ENCODE measurements at regions not wholly inside any gene's neighbourhood (a gene's known extent, or its start where the extent isn't known, plus 50 kb on each side); places are given as distances from the start of the nearest gene placed in this dataset.

DNA sequence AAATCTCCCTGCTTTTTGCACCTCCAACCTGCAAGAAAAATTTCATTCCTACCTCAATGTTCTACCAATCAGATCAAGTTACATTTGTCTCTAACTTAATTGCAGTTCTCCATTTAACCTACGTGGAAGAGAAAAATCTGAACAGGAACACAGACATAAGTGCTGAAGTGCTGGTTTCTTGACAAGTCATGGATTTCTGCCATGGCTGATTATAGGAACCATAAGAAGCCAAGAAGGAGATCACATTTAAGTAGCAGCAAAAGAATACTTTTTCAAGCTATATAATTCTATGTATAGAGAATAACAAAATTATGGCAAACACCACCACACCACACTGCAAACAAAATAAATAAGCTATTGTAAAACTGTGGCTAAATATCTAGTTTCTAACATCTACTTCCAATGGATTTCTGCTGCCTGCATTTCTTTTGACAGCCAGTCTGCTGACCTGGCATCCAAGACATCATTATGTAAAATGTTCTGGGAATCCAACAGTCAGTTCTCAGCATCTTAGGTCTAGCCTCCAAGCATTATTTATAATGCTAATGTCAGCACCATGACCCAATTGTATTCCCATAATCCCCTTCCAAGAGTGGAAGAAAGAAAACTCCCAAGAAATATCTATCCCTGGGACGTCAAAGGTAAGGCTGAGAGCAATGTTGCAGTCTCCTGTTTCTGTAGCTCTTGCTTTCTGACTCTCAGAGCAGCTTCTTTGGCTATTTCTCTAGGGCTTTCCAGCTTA lies 50.8 kb upstream of the GAB1 start:
- DNase-seq (no peak), ATAC-seq (peak in 1 of 4 donors; percentile 43), FAIRE-seq (no peak)
- H3K4me1 ChIP-seq: no peaks in the 10 kb centered on the region
- no peak overlapping the region for H3K27ac ChIP-seq
- intact Hi-C loops (cut with DNase I): no loop called here
- WGBS, 2 donors: 47 to 55% methylated on average over 2 of the region's 2 CpGs
- TF ChIP-seq, protein P1, sequence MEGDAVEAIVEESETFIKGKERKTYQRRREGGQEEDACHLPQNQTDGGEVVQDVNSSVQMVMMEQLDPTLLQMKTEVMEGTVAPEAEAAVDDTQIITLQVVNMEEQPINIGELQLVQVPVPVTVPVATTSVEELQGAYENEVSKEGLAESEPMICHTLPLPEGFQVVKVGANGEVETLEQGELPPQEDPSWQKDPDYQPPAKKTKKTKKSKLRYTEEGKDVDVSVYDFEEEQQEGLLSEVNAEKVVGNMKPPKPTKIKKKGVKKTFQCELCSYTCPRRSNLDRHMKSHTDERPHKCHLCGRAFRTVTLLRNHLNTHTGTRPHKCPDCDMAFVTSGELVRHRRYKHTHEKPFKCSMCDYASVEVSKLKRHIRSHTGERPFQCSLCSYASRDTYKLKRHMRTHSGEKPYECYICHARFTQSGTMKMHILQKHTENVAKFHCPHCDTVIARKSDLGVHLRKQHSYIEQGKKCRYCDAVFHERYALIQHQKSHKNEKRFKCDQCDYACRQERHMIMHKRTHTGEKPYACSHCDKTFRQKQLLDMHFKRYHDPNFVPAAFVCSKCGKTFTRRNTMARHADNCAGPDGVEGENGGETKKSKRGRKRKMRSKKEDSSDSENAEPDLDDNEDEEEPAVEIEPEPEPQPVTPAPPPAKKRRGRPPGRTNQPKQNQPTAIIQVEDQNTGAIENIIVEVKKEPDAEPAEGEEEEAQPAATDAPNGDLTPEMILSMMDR (IDR thresholded peaks at IDR 0.05): no peak
- H3K36me3 ChIP-seq: no peaks in the 10 kb centered on the region
- H3K4me3 ChIP-seq: no peak overlapping the region
- no peaks in the 10 kb centered on the region for H3K27me3 ChIP-seq
- H3K9me3 ChIP-seq: no peaks in the 10 kb centered on the region

DNA sequence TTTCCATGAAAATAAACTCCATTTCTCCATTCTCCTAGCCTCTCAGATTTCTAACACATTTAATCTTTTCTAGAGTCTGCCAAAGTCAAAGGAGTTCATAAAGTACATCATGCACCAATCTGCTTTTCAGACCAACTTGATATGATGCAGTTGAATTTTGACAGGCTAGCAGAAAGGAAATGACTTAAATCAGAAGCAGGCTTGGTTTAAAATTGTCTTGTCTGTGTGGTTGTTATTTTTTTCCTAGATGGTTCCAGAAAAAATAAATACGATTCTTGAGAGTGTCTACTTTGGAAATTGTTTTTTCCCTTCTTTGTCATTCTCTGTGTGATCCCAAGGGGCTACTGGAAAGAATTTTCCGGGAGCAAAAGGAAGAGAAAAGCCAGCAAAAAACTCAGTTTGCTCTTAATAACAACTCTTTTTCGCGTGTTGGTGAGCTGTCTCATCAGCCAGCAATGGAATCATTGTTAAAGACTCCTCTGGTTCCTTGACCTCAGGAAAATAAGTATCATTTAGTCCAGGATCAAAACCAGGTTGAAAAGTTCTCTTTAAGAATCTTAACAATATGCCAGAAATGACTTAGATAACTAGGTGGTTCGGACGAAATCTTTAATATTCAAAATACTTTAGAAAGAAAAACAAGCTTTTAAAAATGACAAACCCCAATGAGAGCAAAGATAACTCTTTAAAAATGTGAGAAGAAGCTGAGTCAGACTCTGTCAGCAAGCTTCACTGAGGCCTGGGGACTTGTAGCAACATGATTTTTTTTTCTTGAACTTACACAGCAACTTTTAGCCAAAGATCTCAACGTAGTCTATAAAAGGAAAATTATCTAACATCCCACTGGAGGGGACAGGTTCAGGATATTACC lies 49.7 kb upstream of the GAB1 start:
- peak overlapping the region in 1 of 4 donors; percentile 15 for H3K27ac ChIP-seq
- H3K9me3 ChIP-seq: no peaks in the 10 kb centered on the region
- ATAC-seq: peak in 2 of 4 donors; percentile 34 to 38
- no peak for DNase-seq
- no peaks in the 10 kb centered on the region for H3K27me3 ChIP-seq
- FAIRE-seq: peak; percentile 29
- no peaks in the 10 kb centered on the region for H3K4me1 ChIP-seq
- no peaks in the 10 kb centered on the region for H3K36me3 ChIP-seq
- no peak overlapping the region for H3K4me3 ChIP-seq
- intact Hi-C loops (cut with DNase I): no loop called here
- WGBS, 2 donors: 58 to 70% methylated on average over 7 of the region's 7 CpGs
- TF ChIP-seq, protein P1 (IDR thresholded peaks at IDR 0.05): no peak
